ENCODE measurements at regions not wholly inside any gene's neighbourhood (a gene's known extent, or its start where the extent isn't known, plus 50 kb on each side); places are given as distances from the start of the nearest gene placed in this dataset.

GRCh38 chr6:122524056-122524455, 52.4 kb upstream of the SERINC1 start:
- no peak for ATAC-seq

- ATAC-seq, result peak; percentile 81
Observed at GRCh38 chr6:122530440-122531046, 58.9 kb upstream of the SERINC1 start.

GRCh38 chr6:122548281-122548680, 61.9 kb upstream of the PKIB start:
- ATAC-seq, result no peak

DNA sequence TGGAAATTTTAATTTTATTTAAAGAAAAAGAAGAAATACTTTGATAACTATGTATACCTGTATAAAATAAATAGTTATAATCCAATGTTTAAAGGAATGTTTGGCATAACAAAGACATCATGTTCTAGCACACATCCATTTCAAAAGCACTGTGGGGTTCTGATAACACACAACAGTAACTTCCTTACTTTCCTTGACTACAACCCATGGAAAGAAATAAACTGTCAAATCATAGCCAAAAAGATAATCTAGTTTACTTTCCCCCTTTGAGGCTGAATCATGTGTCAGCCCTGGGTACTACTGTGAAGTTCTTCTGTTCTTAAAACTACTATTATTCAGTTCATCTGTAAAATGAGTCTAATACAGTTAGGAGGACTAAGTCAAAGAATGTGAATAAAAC, 61.4 kb upstream of the PKIB start:
- no peak for ATAC-seq

DNA sequence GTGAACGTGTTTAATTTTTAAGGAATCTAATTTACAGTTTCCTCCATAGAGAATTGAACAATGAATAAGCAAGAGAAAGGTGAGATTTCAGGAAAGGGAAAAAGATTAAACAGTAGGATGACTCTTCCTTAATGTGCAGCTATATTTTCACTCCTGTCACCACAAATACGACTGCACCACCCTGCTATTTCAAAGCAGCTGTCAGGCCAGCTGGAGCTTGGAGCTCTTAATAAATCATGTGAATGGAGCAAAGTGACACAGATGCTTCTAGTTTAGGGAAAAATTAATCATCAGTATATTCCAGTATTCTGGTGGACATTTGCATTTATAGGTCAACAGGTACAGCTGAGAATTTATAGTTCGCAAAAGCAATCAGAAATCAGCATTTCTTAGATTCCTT, 56.5 kb upstream of the PKIB start:
- no peak for ATAC-seq

DNA sequence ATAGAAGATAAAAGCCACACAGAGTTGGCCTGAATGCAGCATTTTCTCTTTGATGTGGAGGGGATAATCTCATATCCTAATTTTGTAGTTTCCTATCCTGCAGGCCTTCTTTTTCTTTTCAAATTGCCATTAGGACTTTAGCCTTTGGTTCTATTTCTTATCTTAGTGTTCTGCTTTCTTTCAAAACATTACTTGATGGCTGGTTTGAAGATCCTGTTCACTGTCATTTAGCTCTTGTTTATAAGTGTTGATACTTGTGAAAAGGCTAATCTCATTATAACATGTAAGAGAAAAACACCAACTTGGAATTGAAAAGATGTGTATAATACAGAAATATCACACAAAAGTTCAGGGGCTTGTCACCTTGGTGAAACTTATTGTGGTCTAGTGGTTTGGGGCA, 54.6 kb upstream of the PKIB start:
- no peak for ATAC-seq

- ATAC-seq, result peak; percentile 51
Observed at GRCh38 chr6:122558080-122558479, 52.1 kb upstream of the PKIB start.

All from esophagus mucosa (tissue), 1 donor.